Omental fat pad (tissue), 3 donors: ENCODE measurements at regions not wholly inside any gene's neighbourhood (a gene's known extent, or its start where the extent isn't known, plus 50 kb on each side); places are given as distances from the start of the nearest gene placed in this dataset.

ENCODE experiments used
- ATAC-seq: fragments of 150-250 bp; one replicate; pipeline ENCODE4 v1.9.1; 2016; ENCODE audit warnings: mild to moderate bottlenecking, moderate library complexity; ENCODE audit not compliant: low FRiP score
- DNase-seq: peaks from one replicate; pipeline ENCODE4 v3.0.0-alpha.2; 2019; ENCODE audit warnings: low spot score
- CTCF ChIP-seq, 3 donors: fragments of 450-650 bp; IDR thresholded peaks; one replicate each; pipeline ENCODE4 v1.5.1; 2016 to 2017; ENCODE audit warnings: antibody characterized with exemption in 3 of 3, mild to moderate bottlenecking in 3 of 3, moderate library complexity in 2 of 3

- TF ChIP-seq CTCF (IDR thresholded peaks at IDR 0.05): no peak
- ATAC-seq (no peak), DNase-seq (no peak)
Measured at GRCh38 chr10:128967980-128968756, 498.9 kb upstream of the MGMT start.

GRCh38 chr10:128969551-128969950, 497.5 kb upstream of the MGMT start:
- no peak for TF ChIP-seq CTCF (IDR thresholded peaks at IDR 0.05)
- DNase-seq (no peak), ATAC-seq (no peak)

- DNase-seq (no peak), ATAC-seq (no peak)
- no peak for TF ChIP-seq CTCF (IDR thresholded peaks at IDR 0.05)
Measured at GRCh38 chr10:128971374-128972035, 495.5 kb upstream of the MGMT start.

- DNase-seq (no peak), ATAC-seq (no peak)
Measured at GRCh38 chr10:128972036-128972405, 495.0 kb upstream of the MGMT start.

GRCh38 chr10:128973221-128973620, 493.8 kb upstream of the MGMT start:
- DNase-seq (no peak), ATAC-seq (no peak)
- no peak for TF ChIP-seq CTCF (IDR thresholded peaks at IDR 0.05)

More at GRCh38 chr10:128972036-128972405, 495.0 kb upstream of the MGMT start:
- no peak for TF ChIP-seq CTCF (IDR thresholded peaks at IDR 0.05)

GRCh38 chr10:128976856-128977255, 490.2 kb upstream of the MGMT start:
- ATAC-seq (no peak), DNase-seq (no peak)
- no peak for TF ChIP-seq CTCF (IDR thresholded peaks at IDR 0.05)

GRCh38 chr10:128978211-128978610, 488.8 kb upstream of the MGMT start:
- no peak for DNase-seq
- no peak for ATAC-seq
- no peak for TF ChIP-seq CTCF (IDR thresholded peaks at IDR 0.05)
